BE2C (cell line): ENCODE measurements at regions not wholly inside any gene's neighbourhood (a gene's known extent, or its start where the extent isn't known, plus 50 kb on each side); places are given as distances from the start of the nearest gene placed in this dataset.
"Not testable (repeated sequence)": the region's sequence is repeated elsewhere in the genome, so short reads cannot be mapped to it uniquely, and the experiment has no call there.

ENCODE experiments used
- DNase-seq: peaks from one replicate; pipeline ENCODE4 v3.0.0-alpha.2; 2020
- H3K27me3 ChIP-seq: fragments of 250-450 bp; sonication (Bioruptor Pico); 2 replicates; pipeline ENCODE4 v1.5.1; 2020; ENCODE audit warnings: mild to moderate bottlenecking
- H3K36me3 ChIP-seq: fragments of 250-450 bp; sonication (Bioruptor Pico); 2 replicates; pipeline ENCODE4 v1.5.1; 2020; ENCODE audit warnings: mild to moderate bottlenecking
- H3K4me1 ChIP-seq: fragments of 250-450 bp; sonication (Bioruptor Pico); 2 replicates; pipeline ENCODE4 v1.5.1; 2020
- H3K4me3 ChIP-seq: 2 replicates; pipeline ENCODE4 v1.5.1; 2011; ENCODE audit warnings: low read depth, low read length
- H3K9me3 ChIP-seq: fragments of 250-450 bp; sonication (Bioruptor Pico); 2 replicates; pipeline ENCODE4 v1.5.1; 2020
- CTCF ChIP-seq: IDR thresholded peaks from 2 replicates; pipeline ENCODE4 v1.5.1; 2012; ENCODE audit warnings: mild to moderate bottlenecking, low read depth, low read length

- Histone ChIP-seq H3K36me3 (no peaks in the 10 kb centered on the region), H3K4me3 (no peak overlapping the region), H3K27me3 (no peaks in the 10 kb centered on the region), H3K9me3 (no peaks in the 10 kb centered on the region), H3K4me1 (peaks cover 4% of the 10 kb centered on the region)
- no peak for DNase-seq
- no peak for TF ChIP-seq CTCF
Measured at GRCh38 chr3:65006300-65006739, 318.5 kb upstream of the ADAMTS9 start.

GRCh38 chr3:65005486-65005885 lies 317.7 kb upstream of the ADAMTS9 start:
- Histone ChIP-seq H3K9me3 (no peaks in the 10 kb centered on the region), H3K27me3 (no peaks in the 10 kb centered on the region), H3K36me3 (no peaks in the 10 kb centered on the region), H3K4me3 (no peak overlapping the region), H3K4me1 (peaks cover 4% of the 10 kb centered on the region)
- no peak for TF ChIP-seq CTCF
- DNase-seq, result no peak

GRCh38 chr3:65004795-65005295 lies 317.0 kb upstream of the ADAMTS9 start:
- peaks cover 4% of the 10 kb centered on the region for H3K4me1 ChIP-seq
- H3K4me3 ChIP-seq, result no peak overlapping the region
- TF ChIP-seq CTCF, result no peak
- no peaks in the 10 kb centered on the region for H3K27me3 ChIP-seq
- no peak for DNase-seq
- H3K9me3 ChIP-seq, result no peaks in the 10 kb centered on the region
- no peaks in the 10 kb centered on the region for H3K36me3 ChIP-seq

GRCh38 chr3:65004306-65004705 lies 316.5 kb upstream of the ADAMTS9 start:
- no peak for TF ChIP-seq CTCF
- Histone ChIP-seq H3K9me3 (no peaks in the 10 kb centered on the region), H3K4me3 (no peak overlapping the region)

GRCh38 chr3:65001119-65001518 lies 313.3 kb upstream of the ADAMTS9 start:
- H3K4me3 ChIP-seq, DNase-seq, H3K4me1 ChIP-seq, H3K27me3 ChIP-seq, H3K36me3 ChIP-seq, H3K9me3 ChIP-seq: not testable (repeated sequence)

More at GRCh38 chr3:65004306-65004705, 316.5 kb upstream of the ADAMTS9 start:
- Histone ChIP-seq H3K36me3 (no peaks in the 10 kb centered on the region), H3K27me3 (no peaks in the 10 kb centered on the region), H3K4me1 (peaks cover 4% of the 10 kb centered on the region)
- DNase-seq, result no peak

GRCh38 chr3:64998317-64998716 lies 310.5 kb upstream of the ADAMTS9 start:
- Histone ChIP-seq H3K9me3 (no peaks in the 10 kb centered on the region), H3K27me3 (no peaks in the 10 kb centered on the region), H3K36me3 (no peaks in the 10 kb centered on the region), H3K4me3 (no peak overlapping the region), H3K4me1 (peaks cover 6% of the 10 kb centered on the region; the same call in 1 of the 2 replicates)
- no peak for TF ChIP-seq CTCF
- DNase-seq, result no peak
